H1 (cell line): ENCODE measurements at regions not wholly inside any gene's neighbourhood (a gene's known extent, or its start where the extent isn't known, plus 50 kb on each side); places are given as distances from the start of the nearest gene placed in this dataset.

Experiments
- CTCF ChIA-PET: fragments of 300-600 bp; sonication (Branson Sonifier 250); formaldehyde crosslinking; loops from one replicate; lab custom pipeline; 2021; ENCODE audit not compliant: partially characterized antibody; lab: Charles Lee
- POLR2A ChIA-PET: fragments of 300-600 bp; sonication (Branson Sonifier 250); formaldehyde crosslinking; loops from one replicate; lab custom pipeline; 2021; ENCODE audit warnings: inconsistent platforms; ENCODE audit not compliant: partially characterized antibody; lab: Charles Lee
- DNase-seq, 2 experiments: peaks; one replicate each; pipeline versions ENCODE4 v3.0.0 to v3.0.0-alpha.2; 2010 to 2022; ENCODE audit warnings: low spot score in 2 of 2, low read depth in 1 of 2, mixed read lengths in 1 of 2
- FAIRE-seq: peaks from 2 replicates; lab custom pipeline; 2011; peaks lifted over from hg19 to GRCh38; lab: Jason Lieb, UNC
- H2AFZ ChIP-seq: 2 replicates; pipeline ENCODE4 v1.8.1; 2012; ENCODE audit warnings: low read length, inconsistent platforms
- H2AK5ac ChIP-seq: 2 replicates; pipeline ENCODE4 v1.6.1; 2013; ENCODE audit warnings: low read depth, low read length
- H2BK120ac ChIP-seq: replicated peaks from 2 replicates; pipeline ENCODE3; 2013; ENCODE audit warnings: low read depth, low read length, inconsistent platforms
- H2BK12ac ChIP-seq: 2 replicates; pipeline ENCODE4 v1.6.1; 2013; ENCODE audit warnings: low read depth, low read length
- H2BK15ac ChIP-seq: 2 replicates; pipeline ENCODE4 v1.6.1; 2013; ENCODE audit warnings: low read length
- H2BK20ac ChIP-seq: 2 replicates; pipeline ENCODE4 v1.6.1; 2013; ENCODE audit warnings: low read length
- H2BK5ac ChIP-seq: 2 replicates; pipeline ENCODE4 v1.6.1; 2013; ENCODE audit warnings: low read depth, low read length
- H3K14ac ChIP-seq: 2 replicates; pipeline ENCODE4 v1.6.1; 2013; ENCODE audit warnings: inconsistent platforms; ENCODE audit not compliant: insufficient read length
- H3K18ac ChIP-seq: 2 replicates; pipeline ENCODE4 v1.6.1; 2013; ENCODE audit warnings: low read length; ENCODE audit errors: extremely low read depth
- H3K23ac ChIP-seq: 2 replicates; pipeline ENCODE4 v1.6.1; 2013; ENCODE audit warnings: inconsistent platforms; ENCODE audit not compliant: insufficient read length
- H3K23me2 ChIP-seq: 2 replicates; pipeline ENCODE4 v1.6.1; 2013; ENCODE audit warnings: low read depth, low read length
- H3K27ac ChIP-seq: 2 replicates; pipeline ENCODE4 v1.6.1; 2011; ENCODE audit warnings: low read depth, low read length, inconsistent platforms
- H3K27me3 ChIP-seq, 4 experiments: replicated peaks in 1 of 4; 1 replicate in 1 of 4; 2 replicates in 3 of 4; pipeline versions ENCODE4 v1.6.1 to v1.8.1; 2011 to 2013; ENCODE audit warnings: low read length in 3 of 4, mild to moderate bottlenecking in 3 of 4, inconsistent platforms in 2 of 4, mixed read lengths in 2 of 4, moderate library complexity in 1 of 4; ENCODE audit not compliant: control insufficient read depth in 3 of 4, insufficient read depth in 3 of 4; ENCODE audit errors: extremely low read depth in 1 of 4
- H3K36me3 ChIP-seq, 4 experiments: 2 replicates each; pipeline versions ENCODE4 v1.6.1 to v1.8.1; 2011 to 2013; ENCODE audit warnings: mild to moderate bottlenecking in 4 of 4, low read length in 3 of 4, moderate library complexity in 2 of 4, control low read depth in 1 of 4, inconsistent platforms in 1 of 4; ENCODE audit not compliant: insufficient read depth in 4 of 4, control insufficient read depth in 2 of 4
- H3K4ac ChIP-seq: replicated peaks from 2 replicates; pipeline ENCODE3; 2013; ENCODE audit warnings: low read length, low read depth, mixed read lengths, inconsistent platforms; ENCODE audit not compliant: insufficient read length
- H3K4me1 ChIP-seq, 4 experiments: replicated peaks in 1 of 4; 1 replicate in 1 of 4; 2 replicates in 3 of 4; pipeline versions ENCODE4 v1.6.1 to v1.8.1; 2011 to 2013; ENCODE audit warnings: low read length in 3 of 4, inconsistent platforms in 2 of 4, mixed read lengths in 1 of 4; ENCODE audit not compliant: insufficient read depth in 4 of 4, control insufficient read depth in 3 of 4
- H3K4me2 ChIP-seq, 2 experiments: 2 replicates each; pipeline versions ENCODE4 v1.6.1 to v1.8.1; 2011 to 2013; ENCODE audit warnings: low read depth in 2 of 2, low read length in 2 of 2, control low read depth in 1 of 2, inconsistent platforms in 1 of 2, mild to moderate bottlenecking in 1 of 2; ENCODE audit not compliant: insufficient read depth in 1 of 2
- H3K4me3 ChIP-seq, 4 experiments: fragments of 200-600, 300-600 bp in 1 of 4; sonication (generic), shearing (Covaris generic), sonication (Bioruptor Twin) in 1 of 4; 2 replicates each; pipeline versions ENCODE4 v1.5.1 to v1.8.1; 2011 to 2016; ENCODE audit warnings: low read length in 4 of 4, low read depth in 3 of 4, control low read depth in 2 of 4, inconsistent platforms in 2 of 4, mild to moderate bottlenecking in 2 of 4, mixed read lengths in 1 of 4, moderate library complexity in 1 of 4; ENCODE audit not compliant: insufficient read depth in 2 of 4; ENCODE audit errors: extremely low read depth in 1 of 4
- H3K56ac ChIP-seq: replicated peaks from 2 replicates; pipeline ENCODE3; 2013; ENCODE audit warnings: low read depth, mild to moderate bottlenecking, mixed read lengths, low read length, inconsistent platforms; ENCODE audit not compliant: insufficient read length
- H3K79me1 ChIP-seq: 2 replicates; pipeline ENCODE4 v1.6.1; 2013; ENCODE audit warnings: low read depth, low read length, control low read depth
- H3K79me2 ChIP-seq, 2 experiments: 2 replicates each; pipeline versions ENCODE4 v1.6.1 to v1.8.1; 2012 to 2013; ENCODE audit warnings: low read length in 2 of 2, mild to moderate bottlenecking in 2 of 2, inconsistent platforms in 1 of 2; ENCODE audit not compliant: insufficient read depth in 2 of 2, control insufficient read depth in 1 of 2
- H3K9ac ChIP-seq, 4 experiments: replicated peaks in 1 of 4; 1 replicate in 1 of 4; 2 replicates in 3 of 4; pipeline versions ENCODE4 v1.6.1 to v1.8.1; 2011 to 2013; ENCODE audit warnings: low read depth in 3 of 4, low read length in 3 of 4, control low read depth in 2 of 4, mild to moderate bottlenecking in 2 of 4, moderate library complexity in 2 of 4, inconsistent platforms in 1 of 4; ENCODE audit errors: extremely low read depth in 1 of 4
- H3K9me3 ChIP-seq, 2 experiments: 2 replicates each; pipeline versions ENCODE4 v1.6.1 to v1.8.1; 2012 to 2013; ENCODE audit warnings: mild to moderate bottlenecking in 2 of 2, moderate library complexity in 2 of 2, control low read depth in 1 of 2, inconsistent platforms in 1 of 2, low read depth in 1 of 2, low read length in 1 of 2, mixed read lengths in 1 of 2; ENCODE audit not compliant: insufficient read depth in 2 of 2
- H4K20me1 ChIP-seq, 2 experiments: replicated peaks in 1 of 2; 2 replicates each; pipeline versions ENCODE3 to v1.8.1; 2011 to 2013; ENCODE audit warnings: inconsistent platforms in 2 of 2, low read length in 2 of 2, mild to moderate bottlenecking in 1 of 2; ENCODE audit not compliant: insufficient read depth in 2 of 2, control insufficient read depth in 1 of 2
- H4K5ac ChIP-seq: 2 replicates; pipeline ENCODE4 v1.6.1; 2013; ENCODE audit warnings: low read length, low read depth, mixed read lengths, inconsistent platforms; ENCODE audit not compliant: insufficient read length
- H4K8ac ChIP-seq: 2 replicates; pipeline ENCODE4 v1.8.0; 2013; ENCODE audit warnings: mild to moderate bottlenecking, moderate library complexity, low read length, inconsistent platforms; ENCODE audit not compliant: insufficient read depth; ENCODE audit errors: extremely low read depth
- H4K91ac ChIP-seq: replicated peaks from 2 replicates; pipeline ENCODE3; 2013; ENCODE audit warnings: low read length, mixed read lengths, inconsistent platforms; ENCODE audit not compliant: insufficient read length
- CHD2 ChIP-seq: IDR thresholded peaks from 2 replicates; pipeline ENCODE4 v1.6.1; 2012; ENCODE audit warnings: low read length, improper control_type of control experiment
- GABPA ChIP-seq: IDR thresholded peaks from 2 replicates; pipeline ENCODE4 v1.6.1; 2011; ENCODE audit warnings: mild to moderate bottlenecking, low read length, moderate library complexity, borderline replicate concordance; ENCODE audit not compliant: insufficient read depth
- SP1 ChIP-seq: IDR thresholded peaks from 2 replicates; pipeline ENCODE4 v1.6.1; 2011; ENCODE audit warnings: low read depth, low read length
- WGBS, 2 experiments: shearing (Covaris generic) in 1 of 2; methylation state at CpG; one replicate each; pipeline versions ENCODE4 v1.1.6 to v1.1.7; 2013 to 2015; ENCODE audit warnings: low lambda C conversion rate in 2 of 2, mixed read lengths in 2 of 2, inconsistent platforms in 1 of 2, low coverage in 1 of 2, missing lambda C conversion rate in 1 of 2; ENCODE audit not compliant: insufficient replicate concordance in 2 of 2, insufficient coverage in 1 of 2, insufficient read length in 1 of 2; ENCODE audit errors: extremely low coverage in 1 of 2, missing lambda C conversion rate in 1 of 2; 5-methylcytosine and 5-hydroxymethylcytosine counted together
- TF ChIP-seq, protein P1 (sequence below): IDR thresholded peaks from 2 replicates; pipeline ENCODE4 v1.6.1; 2012; ENCODE audit warnings: inconsistent platforms

DNA sequence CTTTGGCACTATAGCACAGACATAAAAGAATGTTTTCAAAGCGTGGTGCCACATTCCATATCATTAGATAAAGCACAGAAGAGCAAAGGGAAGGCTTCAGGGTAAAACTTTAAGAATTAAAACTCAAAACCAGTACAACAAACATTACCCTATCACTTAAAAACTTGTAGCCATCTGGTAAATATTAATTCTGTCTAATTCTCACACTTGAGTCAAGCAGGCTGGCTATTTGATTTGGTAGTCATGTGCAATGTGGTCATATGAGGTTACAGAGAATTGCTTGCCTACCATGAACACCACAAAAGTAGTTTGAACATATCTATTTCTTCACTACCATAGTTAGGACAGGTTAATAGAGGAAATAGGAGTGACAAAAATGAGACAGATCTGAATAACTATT, 244.9 kb downstream of the IRS1 start:
- no peaks in the 10 kb centered on the region for H3K4me1 ChIP-seq
- H3K36me3 ChIP-seq, result no peaks in the 10 kb centered on the region
- no peaks in the 10 kb centered on the region for H3K79me2 ChIP-seq
- CTCF ChIA-PET, result no interaction called here
- H3K27ac ChIP-seq, result no peak overlapping the region
- H3K4ac ChIP-seq, result no peak overlapping the region
- H3K4me3 ChIP-seq, result no peak overlapping the region
- H2BK12ac ChIP-seq, result no peak overlapping the region
- no peak overlapping the region for H3K23ac ChIP-seq
- H3K4me2 ChIP-seq, result no peak overlapping the region
- no peak overlapping the region for H4K91ac ChIP-seq
- no peak overlapping the region for H3K9ac ChIP-seq
- 95% methylated on average over 1 of the region's 1 CpG; no CpG with 5 or more reads in 1 of the 2 experiments for WGBS, 2 experiments
- H2BK5ac ChIP-seq, result no peak overlapping the region
- H3K14ac ChIP-seq, result no peak overlapping the region
- no peaks in the 10 kb centered on the region for H3K27me3 ChIP-seq
- H4K8ac ChIP-seq, result no peak overlapping the region
- H2AK5ac ChIP-seq, result no peak overlapping the region
- TF ChIP-seq CHD2, result no peak
- TF ChIP-seq GABPA, result no peak
- TF ChIP-seq, protein P1, sequence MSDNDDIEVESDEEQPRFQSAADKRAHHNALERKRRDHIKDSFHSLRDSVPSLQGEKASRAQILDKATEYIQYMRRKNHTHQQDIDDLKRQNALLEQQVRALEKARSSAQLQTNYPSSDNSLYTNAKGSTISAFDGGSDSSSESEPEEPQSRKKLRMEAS, result no peak
- TF ChIP-seq SP1, result no peak
- TF ChIP-seq, all 59 proteins: peak for 0
- POLR2A ChIA-PET, result no interaction called here
- H3K18ac ChIP-seq, result no peak overlapping the region
- no peaks in the 10 kb centered on the region; a peak in 1 of 4 replicates for H3K9me3 ChIP-seq
- no peak overlapping the region for H2AFZ ChIP-seq
- no peak overlapping the region for H4K5ac ChIP-seq
- no peak for FAIRE-seq
- no peak for DNase-seq
- H3K79me1 ChIP-seq, result no peaks in the 10 kb centered on the region
- H3K23me2 ChIP-seq, result no peaks in the 10 kb centered on the region
- H3K56ac ChIP-seq, result no peak overlapping the region
- no peak overlapping the region for H2BK15ac ChIP-seq
- H2BK20ac ChIP-seq, result no peak overlapping the region
- H4K20me1 ChIP-seq, result no peaks in the 10 kb centered on the region
- no peak overlapping the region for H2BK120ac ChIP-seq
